HT-29 (cell line): ENCODE measurements at regions not wholly inside any gene's neighbourhood (a gene's known extent, or its start where the extent isn't known, plus 50 kb on each side); places are given as distances from the start of the nearest gene placed in this dataset.

Source experiments
- DNase-seq: peaks from one replicate; pipeline ENCODE4 v3.0.0-alpha.2; 2015; ENCODE audit warnings: low spot score

DNA sequence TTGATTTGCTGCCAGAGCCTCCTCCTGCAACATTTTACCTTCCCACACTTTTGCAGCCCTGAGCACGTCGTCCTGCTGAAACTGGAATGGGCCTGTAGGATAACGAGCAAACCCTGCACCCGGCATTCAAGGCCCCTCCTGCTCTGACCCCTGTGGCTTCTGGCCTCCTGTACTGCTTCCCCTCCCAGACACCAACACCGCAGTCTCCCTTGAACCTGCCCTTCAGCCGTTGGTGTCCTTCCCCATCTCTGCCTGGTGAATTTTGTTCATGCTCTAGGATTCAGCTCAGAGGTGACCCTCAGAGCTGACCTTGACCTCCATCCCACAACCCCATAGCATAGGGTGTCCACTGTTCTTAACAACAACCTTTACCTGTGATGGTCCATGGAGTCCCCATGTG, 535.1 kb downstream of the MATN1 start:
- no peak for DNase-seq

DNA sequence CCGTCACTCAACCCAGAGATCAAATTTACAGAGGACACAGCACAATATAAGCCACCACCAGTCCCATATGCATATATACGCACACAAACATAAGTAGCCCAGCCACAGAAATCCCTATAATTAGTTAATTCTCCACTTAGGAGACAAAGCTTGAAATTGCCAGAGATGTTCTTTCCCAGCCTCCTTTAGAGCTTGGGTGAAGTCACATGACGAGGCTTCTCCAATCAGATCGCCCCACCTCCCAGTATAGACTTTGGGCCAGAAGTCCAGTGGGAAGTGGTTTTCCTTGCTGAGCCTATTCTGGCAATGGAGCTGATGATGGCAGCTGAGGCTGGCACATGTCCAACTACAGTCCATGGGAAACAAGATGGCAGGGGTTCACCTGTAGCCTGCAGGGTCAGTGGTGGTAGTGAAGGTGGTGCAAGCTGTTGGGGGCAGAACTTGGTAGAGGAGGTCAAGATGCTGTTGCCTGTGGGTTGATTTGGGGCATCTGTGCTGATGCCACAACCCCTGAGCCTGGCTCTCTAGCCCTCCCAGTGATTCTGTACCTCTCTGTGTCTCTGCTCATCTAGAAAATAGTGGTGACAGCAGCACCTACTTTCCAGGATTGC, 535.9 kb downstream of the MATN1 start:
- DNase-seq, result no peak

- no peak for DNase-seq
Observed at GRCh38 chr1:30186586-30186985, 536.8 kb downstream of the MATN1 start.

DNA sequence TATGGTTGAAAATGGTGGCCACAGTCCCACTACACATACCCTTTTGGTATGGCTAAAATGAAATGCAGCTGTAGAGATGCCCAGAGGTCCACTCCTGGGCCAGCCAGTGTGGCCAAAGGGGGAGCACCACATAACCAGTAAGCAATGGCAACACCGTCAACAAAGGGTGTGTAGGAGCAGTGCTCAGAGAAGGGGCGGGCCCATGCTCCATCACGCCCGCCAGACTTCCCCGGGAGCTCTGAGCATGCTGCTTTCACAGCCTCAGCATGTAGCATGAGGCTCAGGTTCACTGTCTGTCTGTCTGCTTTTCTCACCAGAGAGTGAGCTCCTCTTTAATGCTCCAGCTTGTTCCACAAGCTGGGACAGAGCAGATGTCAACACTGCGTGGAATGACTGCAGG, 537.6 kb downstream of the MATN1 start:
- DNase-seq, result no peak

DNA sequence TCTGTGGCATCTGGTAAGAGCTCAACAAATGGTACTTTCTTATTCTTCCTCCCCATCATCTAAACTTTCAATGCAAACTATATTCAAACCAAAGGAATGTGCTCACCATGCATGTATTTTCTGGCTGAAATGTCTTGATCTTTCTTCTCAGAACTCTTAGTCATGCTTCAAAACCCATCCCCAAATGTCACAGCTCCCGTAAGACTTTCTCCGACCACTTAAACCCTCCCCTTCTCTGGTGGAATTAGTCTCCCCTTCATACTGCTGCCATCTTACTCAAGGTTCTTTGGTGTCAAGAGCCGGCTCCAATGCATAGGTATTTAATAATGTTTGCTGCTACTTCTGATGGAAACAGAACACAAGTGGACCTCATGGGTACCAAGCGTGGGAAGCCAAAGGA, 538.1 kb downstream of the MATN1 start:
- DNase-seq, result no peak

DNA sequence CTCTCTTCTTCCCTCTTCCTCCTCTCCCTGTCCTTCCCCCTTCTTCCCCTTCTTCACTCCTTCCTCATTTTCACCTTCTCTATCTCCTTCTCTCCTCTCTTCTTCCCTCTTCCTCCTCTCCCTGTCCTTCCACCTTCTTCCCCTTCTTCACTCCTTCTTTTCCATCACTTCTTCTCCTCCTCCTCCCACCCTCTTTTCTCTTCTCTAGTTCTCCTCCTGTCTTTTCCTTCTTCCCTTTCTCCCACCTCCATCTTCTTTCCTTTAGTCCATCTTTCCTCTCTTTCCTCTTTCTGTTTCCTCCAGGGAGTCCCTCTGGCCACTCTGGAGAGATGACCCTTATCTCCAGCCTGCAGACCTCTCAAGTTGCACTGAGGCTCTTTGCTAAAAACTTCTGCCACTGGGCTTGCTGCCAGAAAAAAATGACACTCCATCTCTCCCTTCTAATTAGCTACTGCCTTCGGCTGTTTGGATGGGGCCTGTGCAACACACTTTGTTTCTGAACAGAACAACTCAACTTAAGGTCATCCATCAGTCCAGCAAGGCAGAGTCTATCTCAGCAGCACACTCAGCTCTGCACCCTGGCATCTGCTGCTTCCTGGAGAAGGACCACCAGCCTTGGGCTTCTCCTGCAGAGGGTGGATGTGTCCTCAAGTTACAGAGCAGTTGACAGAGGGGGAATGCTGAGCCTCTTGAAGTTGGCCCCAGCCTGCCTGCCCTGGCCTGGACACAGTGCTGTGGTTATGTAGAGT, 538.8 kb downstream of the MATN1 start:
- no peak for DNase-seq

DNA sequence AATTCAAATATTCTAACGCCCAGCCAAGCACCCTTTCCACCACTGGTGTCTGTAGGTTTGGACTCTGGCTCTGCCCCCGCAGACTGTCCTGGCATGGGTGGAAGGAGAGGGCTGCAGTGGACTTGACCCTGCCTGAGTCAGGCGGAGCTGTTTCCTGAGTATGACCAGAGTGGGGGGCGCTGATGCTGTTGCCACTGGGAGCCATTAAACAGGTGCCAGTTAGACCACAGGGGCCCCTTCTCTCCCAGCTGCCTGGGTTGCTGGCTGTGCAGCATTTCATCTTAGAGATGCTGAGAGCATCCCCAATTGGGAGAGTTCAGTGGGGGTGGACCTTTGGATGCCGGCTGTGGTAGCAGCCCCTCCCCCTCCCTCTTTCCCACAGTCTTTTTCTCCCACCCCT, 539.5 kb downstream of the MATN1 start:
- no peak for DNase-seq

GRCh38 chr1:30183006-30183405, 540.4 kb downstream of the MATN1 start:
- no peak for DNase-seq

- no peak for DNase-seq
Observed at GRCh38 chr1:30179942-30180543, 543.3 kb downstream of the MATN1 start.

DNA sequence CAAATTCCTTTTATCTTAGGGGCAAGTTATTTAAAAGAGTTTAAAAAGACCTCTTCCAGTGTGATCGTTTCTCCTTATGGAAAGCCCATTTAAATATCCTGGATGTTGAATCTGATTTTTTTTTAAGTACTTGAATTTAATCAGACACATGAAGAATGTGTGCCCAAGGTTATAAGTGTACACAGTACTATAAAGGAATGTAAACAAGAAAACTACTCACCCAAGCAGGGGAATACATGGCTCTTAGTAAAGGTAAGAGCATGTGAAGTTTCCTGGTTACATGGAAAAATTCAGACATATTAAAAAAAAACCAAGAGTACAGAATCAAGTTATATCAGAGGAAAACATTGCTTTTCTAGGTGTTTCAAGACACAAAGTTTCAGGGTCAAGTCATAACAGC, 546.9 kb downstream of the MATN1 start:
- no peak for DNase-seq

DNA sequence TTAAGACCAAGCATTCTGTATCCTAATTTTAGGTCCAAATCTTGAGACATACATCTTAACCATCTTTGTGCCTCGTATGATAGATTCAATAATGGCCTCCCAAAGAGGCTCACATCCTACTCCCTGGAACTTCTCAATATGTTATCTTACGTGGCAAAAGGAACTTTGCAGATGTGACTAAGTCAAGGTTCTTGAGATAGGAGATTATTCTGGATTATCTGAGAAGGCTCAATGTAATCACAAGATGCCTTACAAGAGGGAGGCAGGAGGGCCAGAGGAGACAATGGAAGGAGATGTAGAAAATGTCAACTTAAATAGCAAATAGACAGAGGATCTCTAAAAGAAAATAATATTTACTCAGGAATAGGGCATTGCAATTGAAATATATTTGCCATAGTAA, 548.9 kb downstream of the MATN1 start:
- no peak for DNase-seq

DNA sequence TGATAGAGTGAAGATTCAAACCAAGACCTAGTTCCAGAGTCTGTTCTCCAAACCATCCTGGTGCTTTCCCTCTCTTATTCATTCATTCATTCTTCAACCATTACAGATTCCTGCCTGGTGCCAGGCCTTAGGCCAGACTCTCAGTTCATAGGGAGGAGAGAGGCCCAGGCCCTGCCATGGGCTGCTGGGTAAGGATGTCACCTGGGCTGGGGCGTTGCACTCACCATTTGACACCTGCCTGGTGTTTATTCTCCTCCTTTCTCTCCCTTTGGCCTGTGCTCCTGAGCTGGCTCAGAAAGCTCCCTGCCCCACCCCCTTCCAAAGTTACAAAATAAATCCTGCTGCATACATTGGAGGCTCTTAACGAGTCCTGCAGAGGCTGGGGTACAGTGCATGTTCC, 549.8 kb downstream of the MATN1 start:
- no peak for DNase-seq

GRCh38 chr1:30172757-30173156, 550.6 kb downstream of the MATN1 start:
- DNase-seq, result no peak

- no peak for DNase-seq
Observed at GRCh38 chr1:30172299-30172694, 551.1 kb downstream of the MATN1 start.

DNA sequence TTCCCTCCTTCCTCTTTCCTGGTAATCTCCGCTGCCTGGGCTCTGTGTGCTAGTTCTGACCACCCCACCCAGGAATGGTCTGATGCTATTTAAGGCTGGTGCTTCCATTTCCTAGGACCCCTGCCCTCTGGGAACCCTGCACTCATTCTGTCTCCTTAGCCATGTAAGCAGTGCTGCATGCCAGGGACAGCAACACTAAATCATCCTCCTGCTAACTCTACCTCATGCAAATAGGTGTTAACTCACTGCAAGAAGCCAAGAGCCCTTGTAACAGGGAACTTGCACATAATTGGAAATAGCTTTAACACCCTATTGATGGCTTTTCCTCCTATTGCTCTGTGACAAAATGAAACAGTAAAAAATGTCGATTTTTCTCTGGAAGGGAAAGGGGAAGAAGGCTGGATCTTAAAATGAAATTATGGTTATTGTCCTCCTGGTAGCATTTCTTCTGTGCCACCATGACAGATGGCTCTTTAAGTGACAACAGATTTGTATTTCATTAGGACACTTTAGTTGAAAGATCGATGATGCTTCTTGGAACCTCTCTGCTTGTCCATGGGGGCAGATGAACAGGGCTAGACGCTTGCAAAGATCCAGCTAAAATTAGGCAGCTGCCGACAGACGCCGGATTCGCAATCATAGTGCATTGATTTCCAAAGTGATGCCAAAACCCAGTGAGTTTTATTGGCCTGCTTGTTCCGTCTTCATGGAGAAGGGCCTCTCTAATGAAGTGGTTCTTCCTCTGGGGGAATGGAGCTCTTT, 551.7 kb downstream of the MATN1 start:
- no peak for DNase-seq

DNA sequence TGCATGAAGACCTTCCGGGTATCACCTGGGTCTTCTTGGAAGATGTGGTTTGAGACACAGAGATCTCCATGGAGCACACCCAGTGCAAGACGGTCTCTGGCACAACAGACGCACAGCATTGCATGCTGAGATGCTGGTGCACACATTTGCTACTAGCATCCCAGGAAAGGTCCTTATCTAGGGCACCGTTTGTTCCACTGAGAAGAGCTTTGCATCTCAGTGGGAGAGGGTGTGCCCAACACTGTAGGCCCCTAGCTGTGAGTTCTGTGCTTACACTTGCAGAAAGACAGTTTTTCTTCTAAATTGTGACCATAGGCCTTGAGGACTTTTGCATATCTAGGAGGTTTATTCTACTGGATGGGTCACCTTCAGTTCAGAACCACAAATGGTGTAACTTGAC, 554.1 kb downstream of the MATN1 start:
- DNase-seq, result no peak

DNA sequence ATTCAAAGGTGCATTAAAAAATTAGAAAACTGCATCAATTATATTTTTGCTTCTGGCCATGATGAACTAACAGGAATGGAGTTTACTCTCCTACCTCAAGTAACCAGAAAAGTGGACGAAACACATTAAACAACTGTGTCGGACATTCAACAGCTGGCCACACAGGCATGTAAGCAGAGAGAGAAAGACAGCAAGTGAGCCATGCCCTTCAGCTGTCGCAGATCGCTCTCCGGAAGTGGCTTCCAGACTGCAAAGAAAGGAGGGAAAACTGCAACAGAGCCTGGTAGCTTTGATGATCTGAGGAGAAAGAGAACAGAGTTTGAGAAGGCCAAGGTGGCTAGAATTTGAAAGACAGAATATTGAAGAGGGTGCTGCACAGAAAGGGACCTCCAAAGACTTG, 557.2 kb downstream of the MATN1 start:
- no peak for DNase-seq

- DNase-seq, result no peak
Observed at GRCh38 chr1:30165116-30165515, 558.3 kb downstream of the MATN1 start.

GRCh38 chr1:30164693-30165092, 558.7 kb downstream of the MATN1 start:
- no peak for DNase-seq

- no peak for DNase-seq
Observed at GRCh38 chr1:30162565-30162964, 560.8 kb downstream of the MATN1 start.

DNA sequence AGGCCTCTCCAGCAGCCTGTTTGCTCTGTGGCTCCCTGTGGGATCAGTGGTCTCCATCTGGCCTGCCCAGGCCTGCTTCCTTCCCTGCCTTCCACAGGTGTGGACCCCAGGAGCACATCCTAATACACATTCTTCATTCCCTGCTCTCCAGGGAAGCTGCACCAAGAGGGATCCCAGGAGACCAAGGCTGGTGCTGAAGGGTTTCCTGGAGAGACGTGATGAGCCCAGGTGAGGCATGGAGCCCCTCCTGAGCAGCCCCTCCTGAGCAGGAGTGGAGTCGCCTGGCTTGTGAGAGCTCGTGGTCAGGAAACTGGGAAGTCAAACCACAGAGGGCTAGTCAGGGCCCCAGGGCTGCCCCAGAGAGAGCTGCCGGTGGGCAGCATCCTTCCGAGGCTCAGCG, 561.4 kb downstream of the MATN1 start:
- no peak for DNase-seq

- DNase-seq, result no peak
Observed at GRCh38 chr1:30160999-30161689, 562.2 kb downstream of the MATN1 start.
